Stimulated activated naive CD8-positive, alpha-beta T cell treated with anti-CD3 and anti-CD28 coated beads, Interleukin-15, amount 100 ng/mL, for 72 hours (primary cell): ENCODE measurements at regions not wholly inside any gene's neighbourhood (a gene's known extent, or its start where the extent isn't known, plus 50 kb on each side); places are given as distances from the start of the nearest gene placed in this dataset.

Experiments
- ATAC-seq: fragments of 150-1000 bp; cut with Tn5 transposase; 2 replicates; pipeline ENCODE4 v1.10.0; 2021; ENCODE audit warnings: mild to moderate bottlenecking, moderate library complexity
- DNase-seq, 2 donors: peaks; one replicate each; pipeline ENCODE4 v3.0.0; 2021 to 2022
- H3K27ac Mint-ChIP-seq, 2 donors: one replicate each; pipeline ENCODE4 v1.8.0; 2022; ENCODE audit warnings: mild to moderate bottlenecking in 2 of 2, mixed read lengths in 2 of 2, moderate library complexity in 2 of 2
- H3K27me3 Mint-ChIP-seq: one replicate; pipeline ENCODE4 v1.8.0; 2022; ENCODE audit warnings: mixed read lengths
- H3K4me1 Mint-ChIP-seq: one replicate; pipeline ENCODE4 v1.8.0; 2022; ENCODE audit warnings: mild to moderate bottlenecking, mixed read lengths
- H3K4me3 Mint-ChIP-seq, 2 donors: one replicate each; pipeline ENCODE4 v1.8.0; 2022; ENCODE audit warnings: mild to moderate bottlenecking in 2 of 2, mixed read lengths in 2 of 2, moderate library complexity in 1 of 2
- H3K9me3 Mint-ChIP-seq, 2 donors: one replicate each; pipeline ENCODE4 v1.8.0; 2022; ENCODE audit warnings: mixed read lengths in 2 of 2

GRCh38 chr14:38777401-38777800, 325.6 kb downstream of the SEC23A start:
- ATAC-seq (no peak), DNase-seq (no peak)
- peaks cover 0 to 9% of the 10 kb centered on the region in 2 donors for H3K9me3 Mint-ChIP-seq

GRCh38 chr14:38775986-38776385, 327.0 kb downstream of the SEC23A start:
- H3K27ac Mint-ChIP-seq: no peak overlapping the region
- no peaks in the 10 kb centered on the region for H3K27me3 Mint-ChIP-seq
- H3K4me3 Mint-ChIP-seq: no peak overlapping the region
- ATAC-seq (no peak), DNase-seq (no peak)
- H3K4me1 Mint-ChIP-seq: no peaks in the 10 kb centered on the region
- H3K9me3 Mint-ChIP-seq: peaks cover 0 to 9% of the 10 kb centered on the region in 2 donors

More at GRCh38 chr14:38777401-38777800, 325.6 kb downstream of the SEC23A start:
- H3K4me1 Mint-ChIP-seq: no peaks in the 10 kb centered on the region
- H3K27me3 Mint-ChIP-seq: no peaks in the 10 kb centered on the region
- no peak overlapping the region for H3K27ac Mint-ChIP-seq
- no peak overlapping the region for H3K4me3 Mint-ChIP-seq

GRCh38 chr14:38774162-38774561, 328.9 kb downstream of the SEC23A start:
- Mint-ChIP-seq H3K27ac (no peak overlapping the region), H3K9me3 (peaks cover 0 to 9% of the 10 kb centered on the region in 2 donors), H3K4me1 (no peaks in the 10 kb centered on the region), H3K4me3 (no peak overlapping the region), H3K27me3 (no peaks in the 10 kb centered on the region)
- no peak for ATAC-seq
- no peak for DNase-seq

GRCh38 chr14:38770251-38770650, 332.8 kb downstream of the SEC23A start:
- ATAC-seq (no peak), DNase-seq (no peak)
- Mint-ChIP-seq H3K27ac (no peak overlapping the region), H3K9me3 (peaks cover 0 to under 1% of the 10 kb centered on the region in 2 donors), H3K4me3 (no peak overlapping the region), H3K27me3 (no peaks in the 10 kb centered on the region), H3K4me1 (no peaks in the 10 kb centered on the region)

GRCh38 chr14:38762845-38763244, 340.2 kb downstream of the SEC23A start:
- Mint-ChIP-seq H3K27ac (no peak overlapping the region), H3K27me3 (no peaks in the 10 kb centered on the region), H3K4me1 (no peaks in the 10 kb centered on the region), H3K4me3 (no peak overlapping the region), H3K9me3 (peaks cover 0 to 4% of the 10 kb centered on the region in 2 donors)
- DNase-seq (no peak), ATAC-seq (no peak)

GRCh38 chr14:38762426-38762825, 340.6 kb downstream of the SEC23A start:
- H3K9me3 Mint-ChIP-seq: peaks cover 0 to 4% of the 10 kb centered on the region in 2 donors
- ATAC-seq (no peak), DNase-seq (no peak)
- H3K27me3 Mint-ChIP-seq: no peaks in the 10 kb centered on the region
- H3K4me3 Mint-ChIP-seq: no peak overlapping the region
- H3K27ac Mint-ChIP-seq: no peak overlapping the region
- H3K4me1 Mint-ChIP-seq: no peaks in the 10 kb centered on the region

- H3K27me3 Mint-ChIP-seq: no peaks in the 10 kb centered on the region
- H3K27ac Mint-ChIP-seq: no peak overlapping the region
- H3K4me3 Mint-ChIP-seq: no peak overlapping the region
- ATAC-seq: no peak
- no peaks in the 10 kb centered on the region for H3K4me1 Mint-ChIP-seq
- DNase-seq: no peak
- H3K9me3 Mint-ChIP-seq: peaks cover 0 to 4% of the 10 kb centered on the region in 2 donors
Observed at GRCh38 chr14:38761033-38761432, 342.0 kb downstream of the SEC23A start.

GRCh38 chr14:38758661-38759060, 344.4 kb downstream of the SEC23A start:
- ATAC-seq: no peak
- Mint-ChIP-seq H3K9me3 (no peaks in the 10 kb centered on the region), H3K27me3 (no peaks in the 10 kb centered on the region), H3K27ac (no peak overlapping the region), H3K4me1 (no peaks in the 10 kb centered on the region), H3K4me3 (no peak overlapping the region)
- no peak for DNase-seq

- DNase-seq (no peak), ATAC-seq (no peak)
- H3K9me3 Mint-ChIP-seq: no peaks in the 10 kb centered on the region
- no peaks in the 10 kb centered on the region for H3K4me1 Mint-ChIP-seq
- no peaks in the 10 kb centered on the region for H3K27me3 Mint-ChIP-seq
- H3K4me3 Mint-ChIP-seq: no peak overlapping the region
- no peak overlapping the region for H3K27ac Mint-ChIP-seq
Observed at GRCh38 chr14:38755036-38755435, 348.0 kb downstream of the SEC23A start.

- H3K9me3 Mint-ChIP-seq: no peaks in the 10 kb centered on the region
- ATAC-seq (no peak), DNase-seq (no peak)
- H3K4me3 Mint-ChIP-seq: no peak overlapping the region
- H3K27ac Mint-ChIP-seq: no peak overlapping the region
- H3K27me3 Mint-ChIP-seq: no peaks in the 10 kb centered on the region
- H3K4me1 Mint-ChIP-seq: no peaks in the 10 kb centered on the region
Observed at GRCh38 chr14:38752750-38753149, 350.3 kb downstream of the SEC23A start.

- no peak for ATAC-seq
- H3K9me3 Mint-ChIP-seq: no peaks in the 10 kb centered on the region
- no peak for DNase-seq
- H3K27me3 Mint-ChIP-seq: no peaks in the 10 kb centered on the region
- H3K4me1 Mint-ChIP-seq: no peaks in the 10 kb centered on the region
- H3K4me3 Mint-ChIP-seq: no peak overlapping the region
- H3K27ac Mint-ChIP-seq: no peak overlapping the region
Observed at GRCh38 chr14:38752341-38752740, 350.7 kb downstream of the SEC23A start.

- DNase-seq: no peak
- Mint-ChIP-seq H3K4me1 (no peaks in the 10 kb centered on the region), H3K9me3 (no peaks in the 10 kb centered on the region), H3K27me3 (no peaks in the 10 kb centered on the region), H3K27ac (no peak overlapping the region), H3K4me3 (no peak overlapping the region)
- no peak for ATAC-seq
Observed at GRCh38 chr14:38751459-38751858, 351.6 kb downstream of the SEC23A start.

- Mint-ChIP-seq H3K4me1 (no peaks in the 10 kb centered on the region), H3K4me3 (no peak overlapping the region), H3K9me3 (no peaks in the 10 kb centered on the region), H3K27ac (no peak overlapping the region), H3K27me3 (no peaks in the 10 kb centered on the region)
- DNase-seq (no peak), ATAC-seq (no peak)
Observed at GRCh38 chr14:38749936-38750335, 353.1 kb downstream of the SEC23A start.

- ATAC-seq (no peak), DNase-seq (no peak)
- H3K27ac Mint-ChIP-seq: no peak overlapping the region
- H3K9me3 Mint-ChIP-seq: no peaks in the 10 kb centered on the region
- no peaks in the 10 kb centered on the region for H3K4me1 Mint-ChIP-seq
- H3K4me3 Mint-ChIP-seq: no peak overlapping the region
- no peaks in the 10 kb centered on the region for H3K27me3 Mint-ChIP-seq
Observed at GRCh38 chr14:38745861-38746260, 357.2 kb downstream of the SEC23A start.

- H3K4me1 Mint-ChIP-seq: no peaks in the 10 kb centered on the region
- DNase-seq: no peak
- no peak for ATAC-seq
- no peak overlapping the region for H3K4me3 Mint-ChIP-seq
- no peak overlapping the region for H3K27ac Mint-ChIP-seq
- H3K9me3 Mint-ChIP-seq: no peaks in the 10 kb centered on the region
- no peaks in the 10 kb centered on the region for H3K27me3 Mint-ChIP-seq
Observed at GRCh38 chr14:38743966-38744584, 359.0 kb downstream of the SEC23A start.

GRCh38 chr14:38737686-38738407, 365.2 kb downstream of the SEC23A start:
- DNase-seq (no peak), ATAC-seq (no peak)
- Mint-ChIP-seq H3K4me1 (no peaks in the 10 kb centered on the region), H3K4me3 (no peak overlapping the region), H3K9me3 (no peaks in the 10 kb centered on the region), H3K27ac (no peak overlapping the region), H3K27me3 (no peaks in the 10 kb centered on the region)

GRCh38 chr14:38735005-38735404, 368.0 kb downstream of the SEC23A start:
- Mint-ChIP-seq H3K9me3 (no peaks in the 10 kb centered on the region), H3K27ac (no peak overlapping the region), H3K27me3 (no peaks in the 10 kb centered on the region), H3K4me1 (no peaks in the 10 kb centered on the region), H3K4me3 (no peak overlapping the region)
- ATAC-seq: no peak
- DNase-seq: no peak
